DND-41 (cell line): ENCODE measurements at regions not wholly inside any gene's neighbourhood (a gene's known extent, or its start where the extent isn't known, plus 50 kb on each side); places are given as distances from the start of the nearest gene placed in this dataset.

Experiments
- CTCF ChIP-seq: IDR thresholded peaks from 2 replicates; pipeline ENCODE4 v1.5.1; 2012; ENCODE audit warnings: borderline replicate concordance, low read length, moderate library complexity, mild to moderate bottlenecking; ENCODE audit not compliant: poor library complexity, severe bottlenecking; ENCODE audit errors: extremely low read depth
- EZH2 ChIP-seq: IDR thresholded peaks from 3 replicates; pipeline ENCODE4 v1.6.1; 2012; ENCODE audit warnings: borderline replicate concordance, low read depth, mild to moderate bottlenecking, moderate library complexity, low read length, inconsistent platforms; ENCODE audit not compliant: severe bottlenecking

DNA sequence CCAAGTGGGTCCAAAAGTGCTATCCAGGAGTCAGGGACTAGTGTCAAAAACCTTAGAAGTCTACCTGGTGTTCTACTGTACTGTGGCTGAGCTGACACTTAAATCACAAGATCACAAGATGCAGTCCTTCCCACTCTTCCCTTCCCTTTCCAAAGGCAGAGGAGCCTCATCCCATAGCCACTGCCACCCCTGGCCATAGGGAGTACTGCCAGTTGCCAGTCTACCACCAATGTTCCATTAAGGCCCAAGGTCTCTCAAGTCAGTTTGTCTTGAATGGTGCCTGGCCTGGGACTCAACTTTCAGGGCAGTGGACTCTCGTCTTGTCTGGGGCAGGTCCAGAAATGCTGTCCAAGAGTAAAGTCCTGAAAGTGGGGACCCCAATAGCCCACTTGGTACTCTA, 585.6 kb downstream of the NUP35 start:
- TF ChIP-seq EZH2, result no peak
- TF ChIP-seq CTCF, result no peak
